ENCODE measurements at regions not wholly inside any gene's neighbourhood (a gene's known extent, or its start where the extent isn't known, plus 50 kb on each side); places are given as distances from the start of the nearest gene placed in this dataset.

- Histone ChIP-seq H2AFZ (ENCODE audit: low read length) (no peak overlapping the region), H3K4me1 (ENCODE audit: low read length) (no peaks in the 10 kb centered on the region), H3F3A (ENCODE audit: insufficient read depth, low read length) (no peaks in the 10 kb centered on the region), H3K9ac (ENCODE audit: low read length) (no peak overlapping the region), H3K9me3 (replicated peaks; ENCODE audit: insufficient read depth, low read length) (no peaks in the 10 kb centered on the region), H3K27me3 (replicated peaks; ENCODE audit: insufficient read depth, low read length) (no peaks in the 10 kb centered on the region), H3K4me2 (ENCODE audit: low read depth, low read length) (no peak overlapping the region), H3K79me2 (ENCODE audit: low read length) (no peaks in the 10 kb centered on the region), H3K27ac (ENCODE audit: low read length) (no peak overlapping the region), H4K20me1 (ENCODE audit: insufficient read depth, low read length) (no peaks in the 10 kb centered on the region), H3K4me3 (ENCODE audit: low read length) (no peak overlapping the region), H3K36me3 (replicated peaks; ENCODE audit: insufficient read depth, low read length) (no peaks in the 10 kb centered on the region), H3K9me2 (replicated peaks; ENCODE audit: insufficient read depth, low read length) (no peaks in the 10 kb centered on the region)
- no peak for DNase-seq
- no peak for TF ChIP-seq EZH2 (optimal IDR thresholded peaks at IDR 0.05; ENCODE audit: low read depth, low read length)
- TF ChIP-seq CTCF (IDR thresholded peaks at IDR 0.05; ENCODE audit: low read length), result no peak
- no peak for TF ChIP-seq EZH2phosphoT487 (IDR thresholded peaks at IDR 0.05; ENCODE audit: low read length)
Measured at GRCh38 chr13:33642374-33643065, 175.4 kb upstream of the RFC3 start.

GRCh38 chr13:33644581-33645543, 173.1 kb upstream of the RFC3 start:
- no peaks in the 10 kb centered on the region for H3K9me3 ChIP-seq (replicated peaks; ENCODE audit: insufficient read depth, low read length)
- H4K20me1 ChIP-seq (ENCODE audit: insufficient read depth, low read length), result no peaks in the 10 kb centered on the region
- no peak overlapping the region for H3K4me2 ChIP-seq (ENCODE audit: low read depth, low read length)
- no peaks in the 10 kb centered on the region for H3K36me3 ChIP-seq (replicated peaks; ENCODE audit: insufficient read depth, low read length)
- TF ChIP-seq EZH2phosphoT487 (IDR thresholded peaks at IDR 0.05; ENCODE audit: low read length) (no peak), EZH2 (optimal IDR thresholded peaks at IDR 0.05; ENCODE audit: low read depth, low read length) (no peak), CTCF (IDR thresholded peaks at IDR 0.05; ENCODE audit: low read length) (no peak)
- H3K27ac ChIP-seq (ENCODE audit: low read length), result no peak overlapping the region
- H3K79me2 ChIP-seq (ENCODE audit: low read length), result no peaks in the 10 kb centered on the region
- H3K9ac ChIP-seq (ENCODE audit: low read length), result no peak overlapping the region
- no peak for DNase-seq
- no peaks in the 10 kb centered on the region for H3F3A ChIP-seq (ENCODE audit: insufficient read depth, low read length)
- H3K27me3 ChIP-seq (replicated peaks; ENCODE audit: insufficient read depth, low read length), result no peaks in the 10 kb centered on the region
- H3K4me3 ChIP-seq (ENCODE audit: low read length), result no peak overlapping the region
- H3K4me1 ChIP-seq (ENCODE audit: low read length), result no peaks in the 10 kb centered on the region
- H3K9me2 ChIP-seq (replicated peaks; ENCODE audit: insufficient read depth, low read length), result no peaks in the 10 kb centered on the region
- no peak overlapping the region for H2AFZ ChIP-seq (ENCODE audit: low read length)

- no peaks in the 10 kb centered on the region for H3K36me3 ChIP-seq (replicated peaks; ENCODE audit: insufficient read depth, low read length)
- no peak for TF ChIP-seq EZH2 (optimal IDR thresholded peaks at IDR 0.05; ENCODE audit: low read depth, low read length)
- TF ChIP-seq EZH2phosphoT487 (IDR thresholded peaks at IDR 0.05; ENCODE audit: low read length), result no peak
- TF ChIP-seq CTCF (IDR thresholded peaks at IDR 0.05; ENCODE audit: low read length), result no peak
- no peak for DNase-seq
- H3K4me2 ChIP-seq (ENCODE audit: low read depth, low read length), result no peak overlapping the region
- no peaks in the 10 kb centered on the region for H3F3A ChIP-seq (ENCODE audit: insufficient read depth, low read length)
- H3K9me3 ChIP-seq (replicated peaks; ENCODE audit: insufficient read depth, low read length), result no peaks in the 10 kb centered on the region
- no peaks in the 10 kb centered on the region for H3K27me3 ChIP-seq (replicated peaks; ENCODE audit: insufficient read depth, low read length)
- H3K4me1 ChIP-seq (ENCODE audit: low read length), result no peaks in the 10 kb centered on the region
- no peak overlapping the region for H3K9ac ChIP-seq (ENCODE audit: low read length)
- no peak overlapping the region for H3K4me3 ChIP-seq (ENCODE audit: low read length)
- no peaks in the 10 kb centered on the region for H3K79me2 ChIP-seq (ENCODE audit: low read length)
- no peak overlapping the region for H3K27ac ChIP-seq (ENCODE audit: low read length)
- no peak overlapping the region for H2AFZ ChIP-seq (ENCODE audit: low read length)
- no peaks in the 10 kb centered on the region for H3K9me2 ChIP-seq (replicated peaks; ENCODE audit: insufficient read depth, low read length)
- H4K20me1 ChIP-seq (ENCODE audit: insufficient read depth, low read length), result no peaks in the 10 kb centered on the region
Measured at GRCh38 chr13:33645591-33646554, 172.1 kb upstream of the RFC3 start.
